OCI-M2 (cell line): ENCODE measurements at regions not wholly inside any gene's neighbourhood (a gene's known extent, or its start where the extent isn't known, plus 50 kb on each side); places are given as distances from the start of the nearest gene placed in this dataset.

Source experiments
- DNase-seq: peaks from one replicate; lab custom pipeline; 2025; ENCODE audit not compliant: unreplicated experiment; lab: John Stamatoyannopoulos, UW

DNA sequence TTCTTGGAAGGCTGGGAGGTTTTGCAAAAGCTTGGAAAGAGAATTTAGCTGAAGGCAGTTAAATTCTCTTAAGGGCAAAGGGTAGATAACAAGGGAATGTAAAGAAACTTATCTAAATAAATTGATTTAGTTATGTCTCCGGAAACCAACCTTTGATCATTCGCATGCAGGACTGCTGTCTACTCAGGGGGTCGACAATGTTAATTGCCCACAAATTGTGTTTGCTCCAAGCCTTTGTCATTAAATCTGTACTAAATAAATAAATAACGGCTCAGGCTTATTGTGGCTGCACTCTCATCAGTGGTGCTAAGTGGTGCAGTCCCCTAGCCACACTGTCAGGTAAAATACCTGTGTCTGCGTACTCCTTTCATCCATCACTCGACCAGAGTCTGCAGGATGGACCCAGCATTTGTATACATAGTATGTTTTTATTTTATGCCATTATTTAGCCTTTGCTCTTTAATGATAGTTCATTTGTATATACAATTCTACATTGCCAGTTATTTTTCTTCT, 497.4 kb upstream of the RASGRP1 start:
- no peak for DNase-seq

DNA sequence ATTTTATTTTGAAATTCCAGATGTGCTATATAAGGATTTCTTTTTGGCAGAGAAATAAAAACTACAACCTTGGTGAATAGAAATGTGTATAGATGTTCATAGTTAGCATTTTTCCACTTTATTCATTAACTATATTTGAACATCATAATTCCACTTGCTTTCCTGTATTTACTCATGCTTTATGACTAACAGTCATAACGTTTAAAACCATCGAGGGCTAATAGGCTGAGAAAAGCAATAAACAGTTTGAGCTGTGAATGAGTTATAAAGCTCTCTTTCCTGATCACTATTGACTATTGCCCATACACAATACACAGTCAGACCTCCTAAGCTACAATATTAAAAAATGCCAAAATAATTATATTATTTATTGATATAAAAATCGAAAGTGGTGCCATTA, 502.1 kb upstream of the RASGRP1 start:
- DNase-seq = no peak

GRCh38 chr15:39074341-39074985, 506.4 kb upstream of the THBS1 start:
- DNase-seq = no peak

- no peak for DNase-seq
These were observed 505.6 kb upstream of the THBS1 start for GRCh38 chr15:39075311-39075710.

DNA sequence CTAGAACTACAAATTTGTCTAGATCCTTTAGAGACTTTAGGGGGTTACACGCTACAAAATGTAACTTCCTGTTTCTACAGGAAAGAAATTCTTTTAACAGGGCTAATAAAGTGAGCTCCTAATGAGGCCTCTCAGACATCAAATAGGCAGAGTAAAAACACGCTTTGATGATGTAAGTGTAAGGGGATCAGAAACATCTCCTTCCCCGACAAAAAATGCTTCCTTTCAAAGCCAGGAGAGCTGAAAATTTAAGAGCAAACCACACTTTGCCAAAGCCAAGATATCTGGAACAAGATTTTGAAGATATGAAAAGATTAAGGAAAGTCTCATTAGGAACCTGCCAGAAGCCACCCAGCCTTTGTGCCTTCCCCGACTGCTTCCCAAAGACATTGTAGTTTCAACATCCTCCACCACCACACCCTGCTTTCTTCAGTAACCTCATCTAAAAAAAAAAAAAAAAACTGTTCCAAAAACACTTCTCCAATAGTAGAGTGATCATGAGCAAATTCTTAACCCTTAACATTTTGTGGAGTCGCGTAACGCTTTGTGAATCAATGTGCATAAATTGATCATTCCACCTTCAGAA, 505.0 kb upstream of the THBS1 start:
- no peak for DNase-seq

DNA sequence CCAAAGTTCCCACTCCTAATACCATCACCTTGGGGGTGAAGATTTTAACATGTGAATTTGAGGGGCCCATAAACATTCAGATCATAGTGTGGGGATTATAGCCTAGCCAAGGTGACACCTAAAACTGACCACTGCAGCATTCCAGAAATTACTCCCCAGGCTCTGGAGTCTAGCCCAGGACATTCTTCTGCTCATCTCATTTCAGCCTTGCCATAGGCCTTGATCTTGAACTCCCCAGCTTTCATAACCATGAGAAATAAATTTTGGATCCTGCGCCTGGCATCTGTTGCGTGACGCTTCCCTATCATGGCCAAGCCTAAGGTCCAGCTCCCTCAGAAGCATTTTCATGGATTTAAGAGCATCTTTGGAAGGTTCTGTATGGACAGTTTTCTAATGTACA, 502.9 kb upstream of the THBS1 start:
- DNase-seq = no peak

DNA sequence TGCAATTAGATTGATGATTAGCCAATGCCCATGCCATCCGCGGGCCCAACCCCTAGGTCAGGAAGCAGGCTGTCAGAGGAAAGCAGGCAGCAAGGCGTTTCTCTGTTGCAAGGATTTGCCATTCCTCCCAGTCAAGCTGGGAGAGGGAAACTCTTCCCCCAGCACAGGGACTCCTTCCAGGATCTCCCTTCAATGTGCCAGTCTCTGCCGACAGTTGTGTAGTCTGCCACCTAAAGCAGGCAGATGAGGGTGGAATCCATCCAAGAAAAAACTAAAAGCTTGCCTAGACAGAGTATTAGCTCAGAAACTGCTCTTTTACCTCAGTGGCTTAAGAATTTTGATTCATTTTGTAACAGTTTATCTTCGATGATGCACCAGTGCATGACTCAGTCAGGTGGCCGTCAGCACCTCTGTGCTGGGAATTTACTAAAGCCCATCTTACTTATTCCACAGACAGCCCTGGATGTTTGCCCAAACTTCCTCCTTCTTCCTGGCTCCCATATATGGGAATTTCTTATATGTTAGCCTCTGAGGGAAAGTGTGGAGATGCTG, 501.5 kb upstream of the THBS1 start:
- DNase-seq = no peak

GRCh38 chr15:39083213-39083612, 497.7 kb upstream of the THBS1 start:
- DNase-seq = no peak

GRCh38 chr15:39084674-39085530, 496.0 kb upstream of the THBS1 start:
- DNase-seq = no peak

- DNase-seq = no peak
These were observed 494.2 kb upstream of the THBS1 start for GRCh38 chr15:39086641-39087040.

DNA sequence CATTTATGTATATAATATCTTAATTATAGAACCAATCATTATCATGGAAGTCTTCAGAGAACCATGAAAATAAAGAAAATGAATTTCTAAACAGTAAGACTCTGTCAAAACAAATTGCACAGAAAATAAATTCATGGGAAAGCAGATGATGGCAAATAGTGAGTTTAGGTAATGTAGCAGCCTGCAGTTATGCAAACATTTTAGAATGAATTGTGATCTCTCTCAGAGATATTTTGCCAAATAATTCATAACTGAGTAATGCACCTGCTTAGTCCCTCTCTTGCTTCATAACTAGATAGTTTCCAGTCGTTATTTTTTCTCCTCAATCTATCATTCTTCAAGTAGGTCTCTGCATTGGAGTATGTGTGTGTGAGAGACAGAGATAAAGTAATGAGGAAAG, 492.7 kb upstream of the THBS1 start:
- DNase-seq = no peak

DNA sequence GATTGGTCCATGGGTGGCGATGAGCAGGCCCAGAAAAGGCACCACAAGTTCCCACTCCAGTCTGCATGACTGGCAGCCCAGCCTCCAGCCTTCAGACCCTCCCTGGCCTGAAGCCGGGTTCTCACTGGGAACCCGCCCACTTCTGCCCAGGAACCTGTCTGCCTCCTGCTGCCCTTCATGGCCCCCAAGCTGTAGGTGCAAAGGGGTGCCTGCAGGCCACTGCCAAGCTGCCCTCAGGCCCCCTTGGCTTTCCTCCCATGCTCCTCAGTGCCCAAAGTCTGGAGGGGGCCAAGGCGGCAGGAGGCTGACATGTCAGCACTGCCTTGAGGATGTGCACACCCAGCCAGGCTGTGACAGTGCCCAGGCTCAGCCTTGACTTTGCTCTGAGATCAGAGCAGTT, 488.5 kb upstream of the THBS1 start:
- DNase-seq = no peak

DNA sequence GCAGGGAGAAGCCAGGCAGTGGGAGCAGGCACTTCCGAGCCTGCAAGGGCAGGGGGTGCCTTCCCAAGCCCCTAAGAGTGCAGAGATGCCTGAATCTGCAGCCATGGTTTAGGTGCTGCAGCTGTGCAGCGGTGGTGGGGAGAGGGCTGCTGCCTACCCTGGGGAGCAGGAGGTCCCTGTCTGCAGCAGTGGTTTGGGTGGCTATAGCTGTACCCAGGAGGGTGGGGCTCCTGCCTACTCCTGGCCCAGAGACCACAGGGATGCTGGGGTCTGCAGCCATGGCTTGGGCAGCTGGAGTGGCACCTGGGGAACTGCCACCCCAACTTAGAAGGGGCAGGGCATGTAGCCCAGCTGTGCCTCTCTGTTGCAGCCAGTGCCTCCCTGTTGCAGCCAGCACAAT, 488.1 kb upstream of the THBS1 start:
- no peak for DNase-seq

DNA sequence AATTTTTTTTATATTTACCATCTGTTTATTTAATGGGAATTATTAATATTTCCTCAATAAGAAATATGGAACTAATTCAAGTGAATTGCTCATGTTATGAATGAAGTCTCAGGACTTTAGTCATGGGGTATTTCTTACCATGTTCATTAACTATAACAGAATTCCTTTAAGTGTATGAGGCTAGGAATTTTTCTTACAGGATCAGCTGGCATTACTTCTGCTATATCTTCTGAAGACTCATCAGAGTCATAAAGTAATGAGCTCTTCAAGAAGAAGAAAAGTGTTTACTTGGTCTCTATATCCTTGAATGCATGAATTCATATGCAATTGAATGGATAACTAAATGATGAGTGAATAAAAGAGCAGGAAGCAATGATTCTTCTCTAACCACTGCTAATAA, 486.8 kb upstream of the THBS1 start:
- DNase-seq = no peak

DNA sequence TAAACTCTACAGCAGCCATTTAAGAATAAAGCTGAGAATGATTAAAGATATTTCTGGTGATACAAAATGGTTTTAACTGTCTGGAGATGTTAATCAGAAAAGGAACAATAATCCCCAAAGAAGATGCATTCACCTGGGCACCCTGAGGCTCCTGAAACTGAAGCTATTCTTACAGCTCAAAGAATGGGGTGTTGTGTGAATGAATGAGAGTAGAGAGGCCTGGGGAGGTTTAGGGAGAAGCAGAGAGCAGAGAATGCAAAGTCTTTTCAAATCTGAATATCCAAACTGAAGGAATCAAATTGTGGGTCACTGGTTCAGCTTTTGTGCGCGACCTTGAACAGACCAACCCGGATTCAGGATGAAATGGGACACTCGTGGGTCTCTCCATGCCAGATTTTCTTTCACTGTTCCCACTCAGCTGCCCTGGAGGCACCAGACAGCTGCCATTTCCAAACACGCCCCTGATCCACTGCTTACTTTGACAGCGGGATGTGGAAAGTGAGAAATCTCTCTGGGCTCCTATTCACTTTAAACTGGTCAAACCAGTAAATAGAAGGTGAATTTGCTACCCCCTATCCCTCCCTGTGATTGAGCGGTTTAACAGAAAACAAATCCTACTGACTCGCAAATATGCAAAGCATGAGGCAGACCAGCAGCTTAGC, 485.5 kb upstream of the THBS1 start:
- no peak for DNase-seq

DNA sequence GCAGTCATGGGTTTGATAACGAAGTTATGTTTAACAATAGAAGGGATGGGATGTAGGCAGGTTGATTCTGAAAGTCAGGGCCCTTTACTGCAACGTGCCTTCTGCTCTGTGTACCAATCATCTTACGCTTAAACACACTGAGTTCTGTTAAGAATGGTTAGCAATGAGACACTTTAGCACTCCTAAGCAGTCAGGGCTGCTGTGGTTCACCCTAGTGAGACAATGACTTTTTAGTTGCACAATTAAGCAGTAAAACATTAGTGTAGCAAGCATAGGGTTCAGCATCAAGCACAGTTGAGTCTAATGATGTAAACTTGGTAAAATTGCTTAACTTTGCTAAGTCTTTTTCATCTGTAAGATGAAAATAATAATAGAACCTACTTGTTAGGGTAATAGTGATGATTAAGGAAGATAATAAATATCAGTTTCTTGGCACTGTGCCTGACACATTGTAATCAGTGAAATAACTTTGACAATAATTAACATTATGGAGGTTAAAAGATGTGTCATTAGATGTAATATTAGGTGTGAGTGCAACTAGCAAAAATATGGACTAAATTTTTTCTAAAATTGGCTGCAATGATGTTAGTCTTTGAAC, 484.2 kb upstream of the THBS1 start:
- no peak for DNase-seq

GRCh38 chr15:39099524-39099923, 481.4 kb upstream of the THBS1 start:
- DNase-seq = no peak

- DNase-seq = no peak
These were observed 480.7 kb upstream of the THBS1 start for GRCh38 chr15:39100106-39100660.

DNA sequence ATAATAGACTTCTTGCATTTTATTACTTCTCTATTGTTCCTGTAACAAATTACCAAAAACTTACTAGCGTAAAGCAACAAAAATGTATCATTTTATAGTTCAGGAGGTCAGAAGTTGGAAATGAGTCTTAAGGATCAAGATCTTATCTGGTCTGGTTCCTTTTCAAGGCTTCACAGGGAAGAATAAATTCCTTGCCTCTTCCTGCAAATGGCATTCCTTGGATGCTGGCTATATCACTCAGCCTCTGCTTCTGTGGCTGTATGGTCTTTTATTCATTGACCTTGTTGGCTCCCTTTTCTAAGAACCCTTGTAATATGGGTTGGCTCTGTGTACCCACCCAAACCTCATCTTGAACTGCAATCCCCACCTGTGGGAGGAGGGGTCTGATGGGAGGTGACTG, 478.4 kb upstream of the THBS1 start:
- DNase-seq = no peak

DNA sequence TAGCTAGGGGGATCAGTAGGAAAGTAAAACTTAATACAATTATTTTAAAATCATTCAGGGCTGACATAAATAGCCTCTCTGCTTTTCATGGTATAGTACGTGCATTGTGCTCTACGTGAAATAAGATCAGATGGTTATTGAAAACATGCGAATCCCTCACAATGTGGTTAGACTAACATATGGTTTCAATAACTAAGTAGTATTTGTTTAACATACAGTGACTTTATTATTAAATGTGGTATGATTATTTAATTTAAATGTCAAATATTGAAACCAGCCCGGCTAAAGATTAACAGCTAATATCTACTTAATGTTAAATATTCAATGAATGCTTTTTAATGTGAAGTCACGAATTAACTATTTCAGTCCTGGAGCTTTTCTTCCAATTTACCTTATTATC, 473.9 kb upstream of the THBS1 start:
- DNase-seq = no peak

DNA sequence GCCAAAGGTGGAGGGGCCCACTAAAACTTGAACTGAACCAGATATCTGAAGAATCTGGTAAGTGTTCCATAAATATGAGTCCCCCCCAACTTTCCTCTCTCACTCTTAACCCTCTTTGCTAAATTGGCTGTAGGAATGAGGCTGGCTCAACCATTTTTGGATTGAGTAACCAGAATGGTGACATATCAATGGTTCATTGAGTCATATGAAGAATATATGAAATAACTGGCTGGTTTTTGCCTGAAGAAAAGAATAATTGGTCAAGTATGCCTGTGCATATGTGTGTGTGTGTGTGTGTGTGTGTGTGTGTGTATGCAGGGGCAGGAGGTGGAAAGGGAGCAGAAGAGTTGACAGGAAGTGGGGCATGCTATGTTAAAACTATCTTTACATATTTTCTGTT, 472.9 kb upstream of the THBS1 start:
- DNase-seq = no peak
